ENCODE measurements at regions not wholly inside any gene's neighbourhood (a gene's known extent, or its start where the extent isn't known, plus 50 kb on each side); places are given as distances from the start of the nearest gene placed in this dataset.

DNA sequence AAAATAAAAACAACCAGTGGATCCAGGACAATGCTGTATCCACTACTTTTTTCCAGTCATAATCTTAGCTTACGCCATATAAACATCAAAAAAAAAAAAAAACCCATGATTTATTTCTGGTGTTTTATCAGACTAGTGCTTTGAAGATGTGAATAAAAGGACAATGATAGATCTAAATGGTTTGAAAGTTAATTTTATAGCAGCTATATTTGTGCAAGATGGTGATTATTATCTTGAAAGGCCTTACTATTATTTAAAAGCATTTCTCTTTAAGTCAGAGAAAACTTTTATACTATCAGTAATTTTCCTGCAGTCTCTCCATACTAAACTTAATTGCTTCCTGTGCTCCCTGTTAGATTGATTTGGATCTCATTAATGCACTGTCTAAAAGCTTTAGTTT lies 670.3 kb downstream of the TBL1XR1 start:
- peaks cover 17% of the 10 kb centered on the region for H3K9me3 Mint-ChIP-seq
- H3K36me3 Mint-ChIP-seq = no peaks in the 10 kb centered on the region
- no peak for DNase-seq (ENCODE audit: low spot score)
- peaks cover 42% of the 10 kb centered on the region for H3K4me1 Mint-ChIP-seq
- no peak overlapping the region for H3K27ac Mint-ChIP-seq
- H3K27me3 Mint-ChIP-seq (ENCODE audit: low read depth) = peaks cover 5% of the 10 kb centered on the region
- no peak for ATAC-seq
- TF ChIP-seq, protein P1, sequence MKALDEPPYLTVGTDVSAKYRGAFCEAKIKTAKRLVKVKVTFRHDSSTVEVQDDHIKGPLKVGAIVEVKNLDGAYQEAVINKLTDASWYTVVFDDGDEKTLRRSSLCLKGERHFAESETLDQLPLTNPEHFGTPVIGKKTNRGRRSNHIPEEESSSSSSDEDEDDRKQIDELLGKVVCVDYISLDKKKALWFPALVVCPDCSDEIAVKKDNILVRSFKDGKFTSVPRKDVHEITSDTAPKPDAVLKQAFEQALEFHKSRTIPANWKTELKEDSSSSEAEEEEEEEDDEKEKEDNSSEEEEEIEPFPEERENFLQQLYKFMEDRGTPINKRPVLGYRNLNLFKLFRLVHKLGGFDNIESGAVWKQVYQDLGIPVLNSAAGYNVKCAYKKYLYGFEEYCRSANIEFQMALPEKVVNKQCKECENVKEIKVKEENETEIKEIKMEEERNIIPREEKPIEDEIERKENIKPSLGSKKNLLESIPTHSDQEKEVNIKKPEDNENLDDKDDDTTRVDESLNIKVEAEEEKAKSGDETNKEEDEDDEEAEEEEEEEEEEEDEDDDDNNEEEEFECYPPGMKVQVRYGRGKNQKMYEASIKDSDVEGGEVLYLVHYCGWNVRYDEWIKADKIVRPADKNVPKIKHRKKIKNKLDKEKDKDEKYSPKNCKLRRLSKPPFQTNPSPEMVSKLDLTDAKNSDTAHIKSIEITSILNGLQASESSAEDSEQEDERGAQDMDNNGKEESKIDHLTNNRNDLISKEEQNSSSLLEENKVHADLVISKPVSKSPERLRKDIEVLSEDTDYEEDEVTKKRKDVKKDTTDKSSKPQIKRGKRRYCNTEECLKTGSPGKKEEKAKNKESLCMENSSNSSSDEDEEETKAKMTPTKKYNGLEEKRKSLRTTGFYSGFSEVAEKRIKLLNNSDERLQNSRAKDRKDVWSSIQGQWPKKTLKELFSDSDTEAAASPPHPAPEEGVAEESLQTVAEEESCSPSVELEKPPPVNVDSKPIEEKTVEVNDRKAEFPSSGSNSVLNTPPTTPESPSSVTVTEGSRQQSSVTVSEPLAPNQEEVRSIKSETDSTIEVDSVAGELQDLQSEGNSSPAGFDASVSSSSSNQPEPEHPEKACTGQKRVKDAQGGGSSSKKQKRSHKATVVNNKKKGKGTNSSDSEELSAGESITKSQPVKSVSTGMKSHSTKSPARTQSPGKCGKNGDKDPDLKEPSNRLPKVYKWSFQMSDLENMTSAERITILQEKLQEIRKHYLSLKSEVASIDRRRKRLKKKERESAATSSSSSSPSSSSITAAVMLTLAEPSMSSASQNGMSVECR (CRISPR knock-in tag; IDR thresholded peaks at IDR 0.05; ENCODE audit: borderline replicate concordance) = no peak
- TF ChIP-seq, protein P2, sequence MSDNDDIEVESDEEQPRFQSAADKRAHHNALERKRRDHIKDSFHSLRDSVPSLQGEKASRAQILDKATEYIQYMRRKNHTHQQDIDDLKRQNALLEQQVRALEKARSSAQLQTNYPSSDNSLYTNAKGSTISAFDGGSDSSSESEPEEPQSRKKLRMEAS (CRISPR knock-in tag; IDR thresholded peaks at IDR 0.05) = no peak
- TF ChIP-seq FOXP1 (CRISPR knock-in tag; IDR thresholded peaks at IDR 0.05; ENCODE audit: borderline replicate concordance) (no peak), OVOL2 (CRISPR knock-in tag; IDR thresholded peaks at IDR 0.05; ENCODE audit: borderline replicate concordance) (no peak), NFYB (CRISPR knock-in tag; conservative IDR thresholded peaks at IDR 0.05; ENCODE audit: low read depth) (no peak), ZNF416 (CRISPR knock-in tag; IDR thresholded peaks at IDR 0.05) (no peak), IRF2 (CRISPR knock-in tag; IDR thresholded peaks at IDR 0.05; ENCODE audit: borderline replicate concordance, low read depth) (no peak), RELA (CRISPR knock-in tag; IDR thresholded peaks at IDR 0.05; ENCODE audit: borderline replicate concordance) (no peak), RORB (CRISPR knock-in tag; IDR thresholded peaks at IDR 0.05) (no peak), ESRRA (CRISPR knock-in tag; IDR thresholded peaks at IDR 0.05; ENCODE audit: borderline replicate concordance) (no peak), ZNF121 (CRISPR knock-in tag; IDR thresholded peaks at IDR 0.05) (no peak)
- TF ChIP-seq, protein P3, sequence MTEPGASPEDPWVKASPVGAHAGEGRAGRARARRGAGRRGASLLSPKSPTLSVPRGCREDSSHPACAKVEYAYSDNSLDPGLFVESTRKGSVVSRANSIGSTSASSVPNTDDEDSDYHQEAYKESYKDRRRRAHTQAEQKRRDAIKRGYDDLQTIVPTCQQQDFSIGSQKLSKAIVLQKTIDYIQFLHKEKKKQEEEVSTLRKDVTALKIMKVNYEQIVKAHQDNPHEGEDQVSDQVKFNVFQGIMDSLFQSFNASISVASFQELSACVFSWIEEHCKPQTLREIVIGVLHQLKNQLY (CRISPR knock-in tag; IDR thresholded peaks at IDR 0.05) = no peak
- H3K4me3 Mint-ChIP-seq = no peak overlapping the region
- ChIA-PET POLR2A (no interaction called here), CTCF (interaction anchor here (0.6 kb wide), 1 partner anchor 346 kb away, joined by 3 read pairs; no protein-coding TSS in a partner anchor)

DNA sequence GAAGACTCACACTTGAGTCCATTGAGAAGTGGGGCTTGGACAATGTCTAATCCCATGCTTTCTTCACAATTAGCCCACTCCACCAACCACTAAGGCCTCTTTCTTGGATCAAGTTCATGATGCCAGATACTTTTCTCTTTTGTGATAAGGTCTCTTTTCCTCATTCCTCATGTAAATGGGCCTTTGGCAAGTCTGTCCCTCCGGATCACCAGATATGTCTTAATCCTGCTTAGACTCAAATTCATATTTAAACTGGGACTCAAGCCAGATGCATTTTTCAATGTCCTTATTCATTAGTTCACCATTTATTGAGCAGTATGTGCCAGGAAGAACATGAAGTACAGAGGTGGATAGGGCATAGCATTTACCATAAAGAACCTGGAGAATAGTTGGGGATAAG lies 671.1 kb downstream of the TBL1XR1 start:
- ATAC-seq (no peak), DNase-seq (ENCODE audit: low spot score) (no peak)
- Mint-ChIP-seq H3K4me3 (no peak overlapping the region), H3K36me3 (no peaks in the 10 kb centered on the region), H3K27ac (no peak overlapping the region), H3K27me3 (ENCODE audit: low read depth) (peaks cover 5% of the 10 kb centered on the region), H3K9me3 (peaks cover 17% of the 10 kb centered on the region), H3K4me1 (peaks cover 50% of the 10 kb centered on the region)
- ChIA-PET POLR2A (no interaction called here), CTCF (interaction anchor here (0.6 kb wide), 1 partner anchor 346 kb away, joined by 3 read pairs; no protein-coding TSS in a partner anchor)
- TF ChIP-seq NFE2L1 (CRISPR knock-in tag; IDR thresholded peaks at IDR 0.05) (no peak), ZNF671 (CRISPR knock-in tag; IDR thresholded peaks at IDR 0.05) (no peak), NR3C1 (CRISPR knock-in tag; conservative IDR thresholded peaks at IDR 0.05; ENCODE audit: low read depth) (no peak), ZNF263 (CRISPR knock-in tag; IDR thresholded peaks at IDR 0.05; ENCODE audit: low read depth) (no peak), SMAD4 (CRISPR knock-in tag; IDR thresholded peaks at IDR 0.05) (no peak), PRRX2 (CRISPR knock-in tag; IDR thresholded peaks at IDR 0.05) (no peak), FOXP1 (CRISPR knock-in tag; IDR thresholded peaks at IDR 0.05; ENCODE audit: borderline replicate concordance) (no peak), NR1H2 (CRISPR knock-in tag; IDR thresholded peaks at IDR 0.05) (no peak)
- TF ChIP-seq, protein P4, sequence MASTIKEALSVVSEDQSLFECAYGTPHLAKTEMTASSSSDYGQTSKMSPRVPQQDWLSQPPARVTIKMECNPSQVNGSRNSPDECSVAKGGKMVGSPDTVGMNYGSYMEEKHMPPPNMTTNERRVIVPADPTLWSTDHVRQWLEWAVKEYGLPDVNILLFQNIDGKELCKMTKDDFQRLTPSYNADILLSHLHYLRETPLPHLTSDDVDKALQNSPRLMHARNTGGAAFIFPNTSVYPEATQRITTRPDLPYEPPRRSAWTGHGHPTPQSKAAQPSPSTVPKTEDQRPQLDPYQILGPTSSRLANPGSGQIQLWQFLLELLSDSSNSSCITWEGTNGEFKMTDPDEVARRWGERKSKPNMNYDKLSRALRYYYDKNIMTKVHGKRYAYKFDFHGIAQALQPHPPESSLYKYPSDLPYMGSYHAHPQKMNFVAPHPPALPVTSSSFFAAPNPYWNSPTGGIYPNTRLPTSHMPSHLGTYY (CRISPR knock-in tag; IDR thresholded peaks at IDR 0.05) = no peak
- TF ChIP-seq, protein P5, sequence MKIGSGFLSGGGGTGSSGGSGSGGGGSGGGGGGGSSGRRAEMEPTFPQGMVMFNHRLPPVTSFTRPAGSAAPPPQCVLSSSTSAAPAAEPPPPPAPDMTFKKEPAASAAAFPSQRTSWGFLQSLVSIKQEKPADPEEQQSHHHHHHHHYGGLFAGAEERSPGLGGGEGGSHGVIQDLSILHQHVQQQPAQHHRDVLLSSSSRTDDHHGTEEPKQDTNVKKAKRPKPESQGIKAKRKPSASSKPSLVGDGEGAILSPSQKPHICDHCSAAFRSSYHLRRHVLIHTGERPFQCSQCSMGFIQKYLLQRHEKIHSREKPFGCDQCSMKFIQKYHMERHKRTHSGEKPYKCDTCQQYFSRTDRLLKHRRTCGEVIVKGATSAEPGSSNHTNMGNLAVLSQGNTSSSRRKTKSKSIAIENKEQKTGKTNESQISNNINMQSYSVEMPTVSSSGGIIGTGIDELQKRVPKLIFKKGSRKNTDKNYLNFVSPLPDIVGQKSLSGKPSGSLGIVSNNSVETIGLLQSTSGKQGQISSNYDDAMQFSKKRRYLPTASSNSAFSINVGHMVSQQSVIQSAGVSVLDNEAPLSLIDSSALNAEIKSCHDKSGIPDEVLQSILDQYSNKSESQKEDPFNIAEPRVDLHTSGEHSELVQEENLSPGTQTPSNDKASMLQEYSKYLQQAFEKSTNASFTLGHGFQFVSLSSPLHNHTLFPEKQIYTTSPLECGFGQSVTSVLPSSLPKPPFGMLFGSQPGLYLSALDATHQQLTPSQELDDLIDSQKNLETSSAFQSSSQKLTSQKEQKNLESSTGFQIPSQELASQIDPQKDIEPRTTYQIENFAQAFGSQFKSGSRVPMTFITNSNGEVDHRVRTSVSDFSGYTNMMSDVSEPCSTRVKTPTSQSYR (CRISPR knock-in tag; IDR thresholded peaks at IDR 0.05) = no peak
- TF ChIP-seq, protein P6, sequence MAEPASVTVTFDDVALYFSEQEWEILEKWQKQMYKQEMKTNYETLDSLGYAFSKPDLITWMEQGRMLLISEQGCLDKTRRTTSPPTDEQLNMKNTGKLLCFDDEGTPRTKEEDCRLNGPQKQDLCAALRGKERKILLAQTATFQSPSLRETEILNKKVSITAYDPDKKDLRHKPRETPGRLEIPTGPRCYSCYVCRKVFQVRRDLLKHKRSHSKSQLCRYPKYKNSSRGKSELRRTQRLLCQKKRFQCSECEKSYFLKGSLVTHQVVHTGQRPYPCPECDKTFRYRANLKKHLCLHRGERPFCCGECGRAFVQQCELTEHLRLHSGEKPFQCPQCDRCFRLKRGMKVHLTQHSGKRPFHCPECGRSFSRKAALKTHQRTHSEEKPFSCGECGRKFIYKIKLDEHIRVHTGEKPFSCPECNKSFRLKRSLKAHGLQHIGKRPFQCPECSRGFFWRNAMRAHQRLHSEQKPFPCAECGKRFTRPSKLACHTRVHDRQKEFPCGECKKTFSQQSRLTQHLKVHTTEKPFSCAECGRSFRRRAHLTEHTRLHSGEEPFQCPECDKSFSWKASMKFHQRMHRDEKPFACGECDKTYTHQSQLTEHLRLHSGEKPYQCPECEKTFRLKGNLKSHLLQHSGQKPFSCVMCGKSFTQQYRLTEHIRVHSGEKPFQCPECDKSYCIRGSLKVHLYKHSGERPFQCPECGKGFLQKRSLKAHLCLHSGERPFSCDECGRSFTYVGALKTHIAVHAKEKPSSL (CRISPR knock-in tag; conservative IDR thresholded peaks at IDR 0.05) = no peak
- TF ChIP-seq, protein P7, sequence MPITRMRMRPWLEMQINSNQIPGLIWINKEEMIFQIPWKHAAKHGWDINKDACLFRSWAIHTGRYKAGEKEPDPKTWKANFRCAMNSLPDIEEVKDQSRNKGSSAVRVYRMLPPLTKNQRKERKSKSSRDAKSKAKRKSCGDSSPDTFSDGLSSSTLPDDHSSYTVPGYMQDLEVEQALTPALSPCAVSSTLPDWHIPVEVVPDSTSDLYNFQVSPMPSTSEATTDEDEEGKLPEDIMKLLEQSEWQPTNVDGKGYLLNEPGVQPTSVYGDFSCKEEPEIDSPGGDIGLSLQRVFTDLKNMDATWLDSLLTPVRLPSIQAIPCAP (CRISPR knock-in tag; IDR thresholded peaks at IDR 0.05) = no peak
- TF ChIP-seq, protein P8, sequence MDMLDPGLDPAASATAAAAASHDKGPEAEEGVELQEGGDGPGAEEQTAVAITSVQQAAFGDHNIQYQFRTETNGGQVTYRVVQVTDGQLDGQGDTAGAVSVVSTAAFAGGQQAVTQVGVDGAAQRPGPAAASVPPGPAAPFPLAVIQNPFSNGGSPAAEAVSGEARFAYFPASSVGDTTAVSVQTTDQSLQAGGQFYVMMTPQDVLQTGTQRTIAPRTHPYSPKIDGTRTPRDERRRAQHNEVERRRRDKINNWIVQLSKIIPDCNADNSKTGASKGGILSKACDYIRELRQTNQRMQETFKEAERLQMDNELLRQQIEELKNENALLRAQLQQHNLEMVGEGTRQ (CRISPR knock-in tag; IDR thresholded peaks at IDR 0.05) = no peak

Data from WTC11 (cell line).